ENCODE measurements at regions not wholly inside any gene's neighbourhood (a gene's known extent, or its start where the extent isn't known, plus 50 kb on each side); places are given as distances from the start of the nearest gene placed in this dataset.

DNA sequence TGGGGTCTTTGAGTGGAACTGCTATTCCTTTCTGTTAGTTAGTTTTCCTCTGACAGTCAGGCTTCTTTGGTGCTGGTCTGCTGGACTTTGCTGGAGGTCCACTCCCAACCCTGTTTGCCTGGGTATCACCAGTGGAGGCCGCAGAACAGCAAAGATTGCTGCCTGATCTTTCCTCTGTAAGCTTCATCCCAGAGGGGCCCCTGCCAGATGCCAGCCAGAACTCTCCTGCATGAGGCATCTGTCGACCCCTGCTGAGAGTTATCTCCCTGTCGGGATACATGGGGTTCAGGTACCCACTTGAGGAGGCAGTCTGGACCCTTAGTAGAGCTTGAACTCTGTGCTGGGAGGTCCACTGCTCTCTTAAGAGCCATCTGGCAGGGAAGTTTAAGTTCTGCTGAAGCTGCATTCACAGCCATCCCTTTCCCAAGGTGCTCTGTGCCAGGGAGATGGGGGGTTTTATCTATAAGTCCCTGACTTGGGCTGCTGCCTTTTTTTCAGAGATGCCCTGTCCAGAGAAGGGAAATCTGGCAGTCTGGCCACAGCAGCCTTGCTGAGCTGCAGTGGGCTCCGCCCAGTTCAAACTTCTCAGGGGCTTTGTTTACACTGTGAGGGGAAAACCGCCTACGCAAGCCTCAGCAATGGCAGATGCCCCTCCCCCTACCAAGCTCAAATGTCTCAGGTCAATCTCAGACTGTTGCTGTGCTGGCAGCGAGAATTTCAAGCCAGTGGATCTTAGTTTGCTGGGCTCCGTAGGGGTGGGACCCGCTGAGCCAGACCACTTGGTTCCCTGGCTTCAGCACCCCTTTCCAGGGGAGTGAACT, 89.7 kb upstream of the CDK6 start:
- TF ChIP-seq, protein P1, sequence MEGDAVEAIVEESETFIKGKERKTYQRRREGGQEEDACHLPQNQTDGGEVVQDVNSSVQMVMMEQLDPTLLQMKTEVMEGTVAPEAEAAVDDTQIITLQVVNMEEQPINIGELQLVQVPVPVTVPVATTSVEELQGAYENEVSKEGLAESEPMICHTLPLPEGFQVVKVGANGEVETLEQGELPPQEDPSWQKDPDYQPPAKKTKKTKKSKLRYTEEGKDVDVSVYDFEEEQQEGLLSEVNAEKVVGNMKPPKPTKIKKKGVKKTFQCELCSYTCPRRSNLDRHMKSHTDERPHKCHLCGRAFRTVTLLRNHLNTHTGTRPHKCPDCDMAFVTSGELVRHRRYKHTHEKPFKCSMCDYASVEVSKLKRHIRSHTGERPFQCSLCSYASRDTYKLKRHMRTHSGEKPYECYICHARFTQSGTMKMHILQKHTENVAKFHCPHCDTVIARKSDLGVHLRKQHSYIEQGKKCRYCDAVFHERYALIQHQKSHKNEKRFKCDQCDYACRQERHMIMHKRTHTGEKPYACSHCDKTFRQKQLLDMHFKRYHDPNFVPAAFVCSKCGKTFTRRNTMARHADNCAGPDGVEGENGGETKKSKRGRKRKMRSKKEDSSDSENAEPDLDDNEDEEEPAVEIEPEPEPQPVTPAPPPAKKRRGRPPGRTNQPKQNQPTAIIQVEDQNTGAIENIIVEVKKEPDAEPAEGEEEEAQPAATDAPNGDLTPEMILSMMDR (IDR thresholded peaks at IDR 0.05; ENCODE audit: low read depth, low read length): no peak
- H3K4me3 ChIP-seq (ENCODE audit: low read depth, low read length): no peak overlapping the region

DNA sequence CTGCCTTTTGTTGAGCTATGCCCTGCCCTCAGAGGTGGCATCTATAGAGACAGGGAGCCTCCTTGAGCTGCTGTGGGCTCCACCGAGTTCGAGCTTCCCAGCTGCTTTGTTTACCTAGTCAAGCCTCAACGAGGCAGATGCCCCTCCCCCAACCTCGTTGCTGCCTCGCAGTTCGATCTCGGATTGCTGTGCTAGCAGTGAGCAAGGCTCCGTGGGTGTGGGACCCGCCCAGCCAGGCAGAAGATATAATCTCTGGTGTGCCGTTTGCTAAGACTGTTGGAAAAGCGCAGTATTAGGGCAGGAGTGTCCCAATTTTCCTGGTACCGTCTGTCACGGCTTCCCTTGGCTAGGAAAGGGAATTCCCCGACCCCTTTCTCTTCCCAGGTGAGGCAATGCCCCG, 88.4 kb upstream of the CDK6 start:
- TF ChIP-seq, protein P1 (IDR thresholded peaks at IDR 0.05; ENCODE audit: low read depth, low read length): no peak
- H3K4me3 ChIP-seq (ENCODE audit: low read depth, low read length): no peak overlapping the region

DNA sequence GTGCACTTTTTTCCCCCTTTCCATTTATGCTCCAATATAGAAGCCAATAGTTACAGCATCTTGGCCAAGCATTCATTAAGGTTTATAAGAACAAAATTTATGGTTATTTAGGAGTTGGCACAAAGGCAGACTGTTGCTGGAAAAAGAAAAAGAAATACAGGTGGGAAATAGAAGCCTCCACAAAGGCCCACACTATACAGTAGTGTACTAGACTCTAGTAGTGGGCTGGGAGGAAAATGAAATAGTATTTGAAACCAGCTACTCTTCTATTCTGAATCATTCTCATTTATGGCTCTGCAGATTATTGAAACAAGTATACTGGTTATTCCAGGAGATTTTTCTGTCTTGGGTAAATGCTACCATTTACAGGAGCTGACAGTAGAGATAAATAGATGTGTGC, 80.9 kb upstream of the CDK6 start:
- TF ChIP-seq, protein P1 (IDR thresholded peaks at IDR 0.05; ENCODE audit: low read depth, low read length): no peak
- H3K4me3 ChIP-seq (ENCODE audit: low read depth, low read length): no peak overlapping the region

DNA sequence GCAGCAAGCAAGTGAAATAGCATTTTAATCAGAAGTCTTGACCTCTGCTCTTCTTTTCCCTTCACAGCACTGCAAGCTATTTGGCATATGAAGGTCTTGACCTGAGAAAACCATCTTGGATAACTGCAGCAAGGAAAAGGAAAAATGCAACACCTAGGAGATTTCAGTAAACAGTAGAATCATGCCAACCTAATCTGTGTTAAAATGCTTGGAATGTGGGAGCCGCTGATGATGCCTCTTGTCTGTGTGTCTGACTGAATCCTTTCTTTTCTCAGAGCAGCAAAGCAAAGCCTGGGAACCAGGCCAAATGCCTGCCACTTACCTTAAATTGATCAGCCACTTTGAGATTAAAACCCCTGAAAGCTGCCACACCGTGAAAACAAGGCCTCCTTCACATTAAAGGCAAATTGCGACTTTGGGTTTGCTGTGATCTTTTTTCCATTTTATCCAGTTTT, 80.4 kb upstream of the CDK6 start:
- TF ChIP-seq, protein P1 (IDR thresholded peaks at IDR 0.05; ENCODE audit: low read depth, low read length): no peak
- H3K4me3 ChIP-seq (ENCODE audit: low read depth, low read length): no peak overlapping the region

DNA sequence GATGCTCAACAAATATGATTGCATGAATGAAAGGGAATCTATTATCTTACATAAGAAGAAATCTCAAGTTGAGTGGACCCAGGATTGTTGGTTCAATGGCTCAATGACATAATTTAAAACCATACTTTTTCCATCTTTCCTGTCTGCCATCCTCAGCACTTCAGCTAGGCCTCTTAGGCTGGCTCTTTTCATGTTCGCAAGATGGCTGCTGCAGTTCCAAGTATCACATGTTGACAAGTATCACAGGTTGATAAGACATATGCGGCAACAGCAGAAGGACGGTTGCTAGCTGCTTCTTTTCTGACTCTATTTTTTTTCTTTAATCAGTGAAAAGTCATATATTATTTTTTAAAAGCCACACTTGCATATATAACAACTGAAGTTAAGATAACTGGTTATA, 79.0 kb upstream of the CDK6 start:
- TF ChIP-seq, protein P1 (IDR thresholded peaks at IDR 0.05; ENCODE audit: low read depth, low read length): no peak
- H3K4me3 ChIP-seq (ENCODE audit: low read depth, low read length): no peak overlapping the region

DNA sequence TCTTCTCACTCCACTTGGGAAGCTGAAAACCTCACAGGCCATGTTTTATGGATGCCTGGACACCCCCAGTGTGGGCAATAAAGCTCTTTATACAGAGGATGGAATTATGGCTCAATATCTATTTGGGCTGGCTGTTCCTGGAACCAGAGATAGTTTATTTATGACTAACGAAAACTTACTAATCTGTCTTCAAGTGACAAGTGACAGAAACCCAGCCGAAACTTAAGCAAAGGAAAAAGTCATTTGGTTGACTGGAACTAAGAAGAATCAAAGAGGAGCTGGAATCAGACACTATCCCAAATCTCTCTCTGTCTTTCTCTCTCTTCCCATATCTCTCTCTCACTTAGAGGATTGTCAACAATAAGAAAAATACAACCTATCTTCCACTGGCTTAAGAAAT, 78.3 kb upstream of the CDK6 start:
- TF ChIP-seq, protein P1 (IDR thresholded peaks at IDR 0.05; ENCODE audit: low read depth, low read length): no peak
- H3K4me3 ChIP-seq (ENCODE audit: low read depth, low read length): no peak overlapping the region

DNA sequence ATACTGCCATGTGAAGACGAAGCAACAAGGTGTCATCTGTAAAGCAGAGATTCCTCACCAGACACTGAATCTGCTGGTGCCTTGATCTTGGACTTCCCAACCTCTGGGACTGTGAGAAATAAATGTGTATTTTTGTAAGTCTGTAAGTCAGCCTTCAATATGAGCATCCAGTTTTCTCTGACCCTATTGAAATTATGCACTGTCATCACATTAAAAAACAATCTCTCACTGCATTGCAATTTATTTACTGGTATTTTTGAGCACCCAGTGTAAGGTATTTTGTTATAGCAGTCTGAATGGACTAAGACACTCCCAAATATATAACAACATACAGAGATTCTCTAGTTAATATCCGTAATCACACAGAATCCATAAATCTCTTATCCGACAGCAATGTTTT, 77.5 kb upstream of the CDK6 start:
- TF ChIP-seq, protein P1 (IDR thresholded peaks at IDR 0.05; ENCODE audit: low read depth, low read length): no peak
- H3K4me3 ChIP-seq (ENCODE audit: low read depth, low read length): no peak overlapping the region

Measured in WI38 (cell line).